ENCODE measurements at regions not wholly inside any gene's neighbourhood (a gene's known extent, or its start where the extent isn't known, plus 50 kb on each side); places are given as distances from the start of the nearest gene placed in this dataset.

DNA sequence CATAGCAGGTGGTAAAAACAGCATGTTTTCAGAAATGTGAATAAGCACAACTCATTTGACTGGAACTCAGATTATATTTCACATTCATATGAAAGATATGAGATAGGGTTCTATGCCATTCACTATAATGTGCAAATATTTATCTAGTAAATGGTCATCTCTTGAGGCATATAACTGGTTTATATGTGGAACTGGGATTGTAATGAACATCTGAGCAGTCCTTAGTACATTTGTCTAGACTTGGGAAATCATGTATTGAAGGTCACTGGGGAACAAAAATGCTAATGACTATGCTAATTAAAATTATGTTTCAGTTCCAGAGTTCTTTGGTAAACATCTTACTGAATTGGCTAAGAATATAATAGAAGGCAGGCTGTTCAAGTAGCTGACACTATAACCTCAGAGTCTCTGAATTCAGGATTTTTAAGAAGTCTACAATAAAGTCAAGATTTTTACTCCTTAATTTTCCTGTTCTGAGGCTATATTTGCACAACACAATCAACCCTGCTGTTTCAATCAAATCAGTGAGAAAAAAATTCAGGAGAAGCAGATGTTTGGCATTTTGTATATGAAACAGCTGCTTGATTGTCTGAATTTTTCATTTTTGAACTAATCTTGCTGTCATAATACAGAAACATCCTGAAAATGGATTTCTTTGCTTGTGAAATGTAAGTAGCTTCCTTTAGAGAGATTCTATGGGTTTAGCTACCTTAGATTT is 244.8 kb upstream of the RGS18 start:
- no peak for DNase-seq

- DNase-seq = no peak
Observed at GRCh38 chr1:191929383-191929782, 228.9 kb upstream of the RGS18 start.

GRCh38 chr1:191943684-191944083 is 214.6 kb upstream of the RGS18 start:
- no peak for DNase-seq

GRCh38 chr1:191953526-191953925 is 204.7 kb upstream of the RGS18 start:
- DNase-seq = no peak

DNA sequence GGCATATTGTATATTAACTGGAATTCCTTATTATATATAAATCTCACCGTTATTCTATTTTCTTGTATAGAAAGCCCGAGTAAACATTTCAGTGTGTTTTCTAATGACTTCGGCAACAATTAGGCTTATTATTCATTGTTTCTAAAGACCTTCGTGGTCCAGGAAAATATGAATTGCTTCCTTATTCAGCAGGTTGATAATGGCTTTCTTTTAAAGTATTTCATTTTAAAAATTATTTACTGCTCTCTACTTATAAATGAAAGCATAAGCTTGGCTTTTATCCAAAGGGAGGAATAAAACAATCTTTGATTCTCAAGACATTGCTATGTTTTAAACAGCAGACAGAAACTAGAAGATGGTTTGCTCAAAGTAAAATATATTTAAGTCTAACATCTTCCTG is 198.4 kb upstream of the RGS18 start:
- DNase-seq = no peak

- DNase-seq = no peak
Observed at GRCh38 chr1:191963286-191963685, 195.0 kb upstream of the RGS18 start.

DNA sequence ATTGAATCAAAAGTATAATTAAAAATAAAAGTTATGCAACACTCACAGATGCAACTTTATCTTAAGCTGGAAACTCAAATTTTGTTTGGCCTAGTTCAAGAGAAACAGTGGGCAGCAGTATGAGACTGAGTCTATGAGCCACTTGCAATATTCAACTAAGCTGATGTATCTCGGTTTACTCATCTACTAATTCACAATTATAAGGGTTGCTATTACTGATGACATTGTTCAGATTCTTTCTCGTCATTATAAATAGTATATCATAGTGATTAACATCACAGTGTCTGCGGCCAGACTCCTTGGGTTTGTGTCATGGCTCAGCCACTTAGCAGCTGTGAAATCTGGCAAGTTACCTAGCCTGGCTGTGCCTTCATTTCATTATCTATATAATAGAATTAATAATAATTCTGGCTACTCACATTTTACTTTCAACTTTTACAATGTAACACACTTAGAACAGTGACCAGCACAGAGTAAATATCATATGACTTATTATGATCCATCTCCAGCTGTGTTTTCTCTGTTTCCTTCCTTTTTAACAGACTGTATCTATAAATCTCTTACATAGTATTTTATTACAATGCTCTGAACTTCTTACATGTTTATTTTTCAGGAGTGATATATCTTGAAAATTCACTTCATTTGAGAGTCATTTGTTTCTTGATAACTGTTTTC is 194.3 kb upstream of the RGS18 start:
- DNase-seq = no peak

DNA sequence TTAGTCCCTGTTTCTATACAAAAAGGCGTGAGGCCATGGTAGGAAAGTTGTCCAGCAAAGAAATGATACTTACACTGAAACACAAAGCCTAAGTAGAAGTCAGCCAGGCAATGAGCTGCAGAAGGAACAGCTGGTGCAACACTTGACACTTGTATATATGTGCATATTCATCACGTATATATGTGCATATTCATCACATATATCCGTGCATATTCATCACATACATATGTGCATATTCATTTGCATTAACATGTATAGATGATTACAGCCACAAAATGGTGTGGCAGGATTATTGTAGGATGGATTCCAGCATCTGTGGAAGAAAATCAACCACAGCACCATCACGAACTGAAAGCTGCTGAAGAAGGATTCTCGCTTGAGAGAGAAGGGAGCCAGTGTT is 189.0 kb upstream of the RGS18 start:
- DNase-seq = no peak

DNA sequence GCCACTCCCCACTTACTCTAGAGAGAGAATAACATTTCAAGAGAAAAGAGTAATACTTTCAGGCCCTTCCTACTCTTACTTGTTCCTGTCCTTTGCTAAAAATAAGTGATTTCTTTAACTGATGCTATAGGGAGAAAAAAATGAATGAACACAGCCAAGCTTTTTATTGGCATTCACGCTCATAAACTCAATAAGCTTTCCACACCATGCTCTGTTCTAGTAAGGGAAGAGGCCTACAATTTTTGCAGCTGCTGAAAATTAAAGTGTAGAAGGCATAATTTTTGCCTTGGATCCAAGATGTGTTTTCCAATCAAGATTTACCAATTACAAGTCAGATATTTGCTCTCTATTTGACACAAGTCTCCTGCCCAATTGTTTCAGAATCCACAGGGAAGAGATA is 188.1 kb upstream of the RGS18 start:
- no peak for DNase-seq

- DNase-seq = no peak
Observed at GRCh38 chr1:191971447-191971846, 186.8 kb upstream of the RGS18 start.

- no peak for DNase-seq
Observed at GRCh38 chr1:191974004-191974403, 184.3 kb upstream of the RGS18 start.

- DNase-seq = no peak
Observed at GRCh38 chr1:191977874-191978506, 180.3 kb upstream of the RGS18 start.

DNA sequence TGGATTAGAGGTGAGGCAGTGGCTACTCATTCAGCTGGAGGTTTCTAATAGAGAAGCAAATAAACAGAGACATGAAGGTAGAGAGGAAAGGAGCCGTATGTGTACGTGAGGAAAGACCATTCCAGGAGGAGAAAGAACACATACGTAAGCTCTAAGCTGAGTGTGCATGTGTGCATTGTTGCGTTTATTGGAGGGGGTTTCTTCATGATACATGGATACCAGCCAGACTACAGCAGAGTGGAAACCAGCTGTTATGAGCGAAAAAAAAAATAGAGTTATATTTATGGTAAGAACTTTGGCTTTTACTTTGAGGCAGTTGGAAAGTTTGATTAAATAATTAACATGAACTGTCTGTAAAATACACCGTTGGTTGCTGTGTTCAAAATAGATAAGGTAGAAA is 173.4 kb upstream of the RGS18 start:
- no peak for DNase-seq

GRCh38 chr1:191992118-191992517 is 166.1 kb upstream of the RGS18 start:
- DNase-seq = no peak

DNA sequence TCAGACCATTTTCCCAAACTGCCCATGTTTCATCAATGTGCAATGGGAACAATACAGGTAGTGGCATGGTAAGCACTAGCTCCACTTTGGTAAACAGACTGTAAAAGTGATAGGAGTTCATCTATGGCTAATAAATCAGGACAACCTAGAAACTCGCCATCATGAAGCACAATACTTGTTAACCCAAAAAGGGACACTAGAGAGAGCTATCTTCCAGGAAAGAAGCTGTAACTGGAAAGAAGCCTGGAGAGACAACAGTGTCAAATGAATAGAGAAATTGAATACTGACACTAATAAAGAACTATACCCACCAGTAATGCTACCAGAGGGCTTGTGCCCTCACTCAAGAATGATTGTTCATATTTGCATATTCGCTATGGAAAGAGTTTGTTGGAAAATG is 164.7 kb upstream of the RGS18 start:
- DNase-seq = no peak

DNA sequence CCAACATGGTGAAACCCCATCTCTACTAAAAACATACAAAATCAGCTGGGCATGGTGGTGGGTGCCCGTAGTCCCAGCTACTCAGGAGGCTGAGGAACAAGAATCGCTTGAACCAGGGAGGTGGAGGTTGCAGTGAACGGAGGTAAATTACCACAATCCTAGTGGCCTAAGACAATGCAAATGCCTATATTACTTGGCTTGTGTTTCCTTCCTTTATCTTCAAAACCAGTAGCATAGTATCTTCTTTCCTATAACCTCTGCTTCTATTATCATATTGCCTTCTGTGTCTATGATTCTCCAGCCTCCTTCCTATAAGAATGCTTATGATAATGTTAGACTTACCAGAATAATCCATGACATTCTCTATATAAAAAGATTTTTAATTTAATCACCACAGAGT is 156.2 kb upstream of the RGS18 start:
- DNase-seq = no peak

DNA sequence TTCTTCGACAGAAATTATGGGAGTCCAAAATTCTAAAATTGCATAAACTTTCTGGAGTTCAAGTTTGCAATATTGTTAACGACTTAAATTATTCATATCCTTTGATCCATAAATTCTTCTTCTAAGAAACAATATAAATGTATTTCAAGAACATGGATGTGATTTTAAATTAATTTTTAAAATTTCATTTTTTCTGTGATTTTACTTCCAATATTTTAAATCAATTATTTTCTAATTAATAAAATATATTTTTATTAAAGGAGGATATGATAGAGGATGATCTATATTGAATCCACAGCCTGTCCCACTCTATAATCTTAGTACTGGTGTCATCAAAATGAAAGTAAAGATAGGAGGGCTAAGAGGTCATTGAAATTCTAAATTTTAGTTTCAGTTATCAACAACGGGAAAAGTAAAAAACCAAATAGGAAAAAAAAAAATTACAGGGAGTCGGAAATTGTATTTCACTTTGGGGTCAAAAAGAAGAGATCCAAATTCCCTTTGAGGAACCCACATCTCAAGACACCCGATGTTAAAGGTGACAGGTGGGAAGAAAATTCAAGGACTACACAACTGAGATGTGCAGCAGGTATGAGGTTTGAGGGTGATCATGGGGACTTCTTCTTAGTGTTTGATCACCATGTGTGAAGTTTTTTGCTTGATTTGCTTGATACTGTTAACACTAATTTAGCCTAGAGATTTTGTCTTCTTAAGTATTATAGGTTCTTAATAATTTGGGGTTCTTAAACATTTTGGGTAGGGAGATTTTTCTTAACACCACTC is 154.8 kb upstream of the RGS18 start:
- DNase-seq = no peak

GRCh38 chr1:192005976-192006375 is 152.3 kb upstream of the RGS18 start:
- DNase-seq = no peak

- no peak for DNase-seq
Observed at GRCh38 chr1:192008281-192008825, 149.9 kb upstream of the RGS18 start.

GRCh38 chr1:192010406-192010805 is 147.9 kb upstream of the RGS18 start:
- DNase-seq = no peak

DNA sequence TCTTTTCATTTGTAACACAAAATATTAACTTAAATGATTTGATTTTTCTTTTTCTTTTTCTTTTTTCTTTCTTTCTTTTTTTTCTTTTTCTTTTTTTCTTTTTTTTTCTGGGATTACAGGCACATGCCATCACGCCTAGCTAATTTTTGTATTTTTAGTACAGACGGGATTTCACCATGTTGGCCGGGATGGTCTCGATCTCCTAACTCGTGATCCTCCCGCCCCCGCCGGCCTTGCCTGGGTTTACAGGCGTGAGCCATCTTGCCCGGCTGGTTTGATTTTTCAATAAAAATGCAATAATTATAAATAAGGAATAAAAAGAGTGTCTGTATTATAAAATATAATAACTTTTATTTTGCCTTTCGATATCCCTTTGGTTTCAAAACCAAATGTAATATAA is 146.7 kb upstream of the RGS18 start:
- no peak for DNase-seq

DNA sequence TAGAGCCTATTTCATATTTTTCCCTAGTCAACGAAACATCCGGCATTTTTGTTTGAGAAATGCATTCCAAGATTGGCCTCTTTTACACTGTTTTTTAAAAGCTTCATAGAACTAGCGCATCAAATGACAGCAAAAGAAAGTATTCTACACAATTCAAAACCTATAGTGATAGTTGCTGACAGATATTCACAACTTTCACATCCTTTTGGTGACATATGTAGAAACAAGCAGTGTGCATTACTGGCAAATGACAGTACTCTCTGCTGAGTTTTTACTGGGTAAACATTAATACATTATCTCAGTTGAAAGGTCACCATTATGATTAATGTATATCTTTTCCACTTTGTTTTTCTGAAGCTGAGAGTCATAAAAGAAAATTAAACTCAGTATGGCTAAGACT is 135.4 kb upstream of the RGS18 start:
- DNase-seq = no peak

DNA sequence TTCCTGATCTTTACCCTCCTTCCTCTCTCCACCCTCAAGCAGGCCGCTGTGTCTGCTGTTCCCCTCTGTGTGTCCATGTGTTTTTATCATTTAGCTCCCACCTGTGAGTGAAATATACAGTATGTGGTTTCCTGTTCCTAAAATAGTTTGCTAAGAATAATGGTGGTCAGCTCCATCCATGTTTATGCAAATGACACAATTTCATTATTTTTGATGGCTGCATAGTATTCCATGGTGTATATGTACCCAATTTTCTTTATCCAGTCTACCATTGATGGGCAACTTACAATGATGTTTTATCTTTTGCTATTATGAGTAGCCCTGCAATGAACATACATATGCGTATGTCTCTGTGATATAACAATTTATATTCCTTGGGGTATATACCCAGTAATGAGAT is 133.4 kb upstream of the RGS18 start:
- no peak for DNase-seq

Data from NCI-H1694 treated with DMSO at 0.1 percent for 48 hours (cell line).